CD4-positive, alpha-beta T cell treated with Interleukin-17A for 4 hours (primary cell): ENCODE measurements at regions not wholly inside any gene's neighbourhood (a gene's known extent, or its start where the extent isn't known, plus 50 kb on each side); places are given as distances from the start of the nearest gene placed in this dataset.

ENCODE experiments used
- DNase-seq: peaks from one replicate; pipeline ENCODE4 v3.0.0-alpha.2; 2020; ENCODE audit warnings: mixed read lengths

DNA sequence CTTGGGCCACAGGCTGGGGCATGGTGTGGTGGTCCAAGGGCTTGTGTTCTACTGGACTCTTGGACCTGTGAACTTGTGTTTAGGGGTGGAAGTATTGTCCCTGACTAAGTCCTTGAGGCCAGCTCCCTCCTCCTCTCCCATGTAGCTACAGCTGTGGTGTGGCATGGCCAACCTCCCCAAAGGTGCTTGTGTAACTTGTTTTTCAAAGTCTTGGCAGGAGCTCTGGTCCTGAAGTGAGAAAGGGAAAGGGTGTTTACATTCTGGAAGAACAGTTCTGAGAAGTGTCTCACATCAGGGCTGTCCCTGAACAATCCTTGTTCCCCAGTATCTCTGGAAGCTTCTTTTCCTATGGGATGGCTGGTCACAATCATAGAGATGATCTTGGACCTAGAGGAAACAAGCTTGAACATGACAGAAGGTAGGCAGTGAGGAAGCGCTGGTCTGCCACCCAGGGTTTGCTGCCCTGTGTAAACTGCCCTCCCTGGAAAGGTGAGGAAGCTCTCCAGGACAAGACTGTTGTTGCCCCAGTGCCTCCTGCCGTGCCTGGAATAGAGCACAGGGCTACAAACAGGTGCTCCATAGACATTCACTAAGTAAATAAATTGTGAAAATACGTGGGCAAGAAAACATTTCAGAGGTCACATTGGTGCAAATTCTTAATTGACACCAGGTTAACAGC, 64.6 kb upstream of the KLF9 start:
- DNase-seq: no peak

- DNase-seq: no peak
Observed at GRCh38 chr9:70477907-70478480, 63.5 kb upstream of the KLF9 start.

GRCh38 chr9:70477146-70477745, 62.8 kb upstream of the KLF9 start:
- no peak for DNase-seq

GRCh38 chr9:70475211-70475610, 60.8 kb upstream of the KLF9 start:
- DNase-seq: no peak

DNA sequence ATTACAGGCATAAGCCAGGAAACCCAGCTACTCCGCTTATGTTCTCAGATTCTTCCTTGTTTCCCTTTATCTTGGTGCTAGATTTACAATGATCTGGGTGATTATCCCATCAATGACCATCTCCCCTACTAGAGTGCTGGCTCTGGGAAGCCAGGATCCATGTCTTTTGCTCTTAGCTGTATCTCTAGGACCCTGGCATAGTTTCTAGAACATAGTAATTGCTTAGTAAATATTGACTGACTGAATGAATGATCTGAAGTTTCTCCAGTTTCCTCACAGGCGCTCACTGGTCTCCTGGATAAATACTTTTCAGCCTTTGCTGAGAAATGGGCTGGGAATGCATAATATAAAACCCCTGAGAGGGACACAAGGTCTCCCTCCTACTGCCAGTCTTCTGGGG, 60.0 kb upstream of the KLF9 start:
- DNase-seq: no peak

GRCh38 chr9:70472268-70473249, 58.1 kb upstream of the KLF9 start:
- DNase-seq: no peak

DNA sequence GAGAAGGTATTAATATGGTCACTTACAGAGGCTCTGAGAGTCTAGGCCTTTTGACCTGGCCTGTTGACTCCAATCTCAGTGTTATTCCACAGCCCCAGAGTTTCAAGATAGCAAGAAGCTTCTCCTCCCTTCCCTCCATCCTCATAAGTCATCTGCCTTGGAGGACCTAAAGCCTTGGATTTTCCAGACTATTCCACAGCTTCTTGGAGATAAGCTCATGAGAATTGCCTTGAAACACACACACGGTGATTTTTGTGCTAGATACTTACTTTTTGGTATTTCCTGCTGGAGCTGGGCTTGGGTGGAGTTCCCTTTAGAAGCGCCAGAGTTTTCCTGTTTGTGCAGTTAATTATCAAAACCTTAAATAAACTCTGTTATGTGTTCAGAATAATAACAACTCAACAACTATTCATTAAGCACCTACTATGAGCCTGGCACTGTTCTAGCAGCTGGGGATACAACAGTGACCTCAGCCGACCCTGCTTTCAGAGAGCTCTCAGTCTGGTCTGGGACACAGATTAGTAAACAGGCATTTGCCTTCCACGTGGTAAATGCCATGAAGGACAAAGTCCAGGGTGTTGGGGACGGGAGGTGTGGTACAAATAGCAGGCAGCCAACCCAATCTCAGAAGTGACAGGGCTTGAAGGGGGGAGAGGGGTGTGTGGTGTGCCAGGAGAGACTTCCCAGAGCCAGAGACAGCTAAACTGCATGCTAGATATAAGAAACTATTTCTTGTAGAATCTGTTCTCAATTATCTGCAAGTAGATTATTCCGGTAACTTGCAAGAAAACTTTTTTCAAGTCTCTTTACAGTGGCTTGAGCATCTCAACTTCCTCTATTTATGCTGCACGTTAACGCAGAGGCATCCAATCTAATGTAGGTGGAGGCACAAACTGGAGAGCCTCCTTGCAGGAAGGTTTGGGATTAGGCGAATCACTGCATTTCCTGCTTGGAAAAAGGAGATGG, 55.9 kb upstream of the KLF9 start:
- DNase-seq: no peak

DNA sequence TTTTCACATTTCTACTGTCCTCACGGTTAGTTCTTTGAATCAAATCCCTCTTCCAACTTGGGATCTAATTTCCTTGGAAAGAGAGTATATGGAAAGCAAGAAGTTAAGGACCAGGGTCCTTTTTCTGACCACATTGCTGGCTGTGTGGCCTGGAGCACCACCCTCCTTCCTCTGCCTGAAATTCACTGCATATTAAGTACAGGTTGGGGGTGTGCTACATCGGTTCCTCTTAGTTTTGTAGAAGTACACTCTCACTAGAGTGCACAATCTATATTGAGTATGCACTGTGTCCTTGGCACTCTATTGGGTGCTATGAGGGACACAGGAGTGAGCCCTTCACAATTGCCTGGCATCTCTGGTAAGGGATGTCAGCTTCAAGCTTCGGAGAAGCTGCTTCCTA, 53.8 kb upstream of the KLF9 start:
- DNase-seq: no peak

DNA sequence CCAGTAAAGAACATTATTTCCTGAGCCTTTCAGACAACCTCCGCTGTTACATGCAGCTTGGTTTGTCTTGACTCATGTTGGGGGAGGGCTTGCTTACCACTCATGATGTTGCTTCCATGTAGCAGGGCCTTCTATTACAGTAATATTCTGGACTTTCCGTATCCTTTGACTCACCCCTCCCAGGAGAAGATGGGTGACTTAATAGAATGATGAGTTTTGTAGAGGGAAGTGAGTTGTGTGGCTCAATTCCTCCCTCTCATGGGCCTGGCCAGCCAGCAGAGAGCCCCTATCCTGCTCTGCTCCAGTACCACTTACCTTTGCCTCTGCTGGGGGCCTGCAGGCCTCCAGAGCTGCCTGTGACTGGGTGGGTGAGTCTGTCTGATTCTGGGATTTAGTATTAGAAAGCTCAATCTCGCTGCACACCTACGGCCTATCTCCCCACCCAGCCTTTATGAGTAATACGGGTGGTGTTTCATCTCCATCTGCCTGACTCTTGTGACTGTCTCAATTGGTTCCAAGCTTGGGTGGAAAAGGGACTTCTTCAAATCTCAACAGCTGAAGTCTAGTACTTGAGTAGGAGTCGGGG, 52.6 kb upstream of the KLF9 start:
- DNase-seq: peak; percentile 14

- no peak for DNase-seq
Observed at GRCh38 chr9:70465904-70466303, 51.4 kb upstream of the KLF9 start.

DNA sequence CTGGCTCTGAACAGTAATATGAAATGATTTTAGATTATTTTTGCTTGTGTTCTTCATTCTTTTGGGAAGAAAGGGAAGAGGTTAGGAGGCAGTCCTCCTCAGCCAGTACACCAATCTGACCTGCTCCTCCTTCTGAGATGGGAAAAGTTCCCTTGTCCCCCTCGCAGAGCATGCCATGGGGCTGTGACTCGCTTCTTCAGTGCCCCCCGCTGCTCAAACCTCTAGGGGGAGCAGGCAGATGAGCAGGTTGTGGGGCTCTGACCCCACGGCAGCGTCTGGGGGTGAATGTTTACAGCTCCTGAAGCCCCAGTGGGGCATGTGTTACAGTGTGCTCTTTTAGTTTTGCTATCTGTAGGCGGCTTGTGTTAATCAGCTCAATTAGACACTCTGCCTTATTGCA, 50.9 kb upstream of the KLF9 start:
- no peak for DNase-seq
